GM13976 (cell line): ENCODE measurements at regions not wholly inside any gene's neighbourhood (a gene's known extent, or its start where the extent isn't known, plus 50 kb on each side); places are given as distances from the start of the nearest gene placed in this dataset.

Source experiments
- DNase-seq: peaks from one replicate; pipeline ENCODE4 v3.0.0; 2012; ENCODE audit warnings: low spot score
- CTCF ChIP-seq: IDR thresholded peaks from 2 replicates; pipeline ENCODE4 v1.5.1; 2012; ENCODE audit warnings: borderline replicate concordance, mild to moderate bottlenecking; ENCODE audit not compliant: insufficient read depth; ENCODE audit errors: extremely low read depth, missing control alignments, control extremely low read depth
- in situ Hi-C: fragments of 300-500 bp; cut with MboI; formaldehyde crosslinking; loops from one replicate; pipeline ENCODE4 v1.12.0; 2022; ENCODE audit warnings: low sequenced_read_pairs, mixed read lengths, inconsistent platforms; ENCODE audit not compliant: unreplicated experiment

DNA sequence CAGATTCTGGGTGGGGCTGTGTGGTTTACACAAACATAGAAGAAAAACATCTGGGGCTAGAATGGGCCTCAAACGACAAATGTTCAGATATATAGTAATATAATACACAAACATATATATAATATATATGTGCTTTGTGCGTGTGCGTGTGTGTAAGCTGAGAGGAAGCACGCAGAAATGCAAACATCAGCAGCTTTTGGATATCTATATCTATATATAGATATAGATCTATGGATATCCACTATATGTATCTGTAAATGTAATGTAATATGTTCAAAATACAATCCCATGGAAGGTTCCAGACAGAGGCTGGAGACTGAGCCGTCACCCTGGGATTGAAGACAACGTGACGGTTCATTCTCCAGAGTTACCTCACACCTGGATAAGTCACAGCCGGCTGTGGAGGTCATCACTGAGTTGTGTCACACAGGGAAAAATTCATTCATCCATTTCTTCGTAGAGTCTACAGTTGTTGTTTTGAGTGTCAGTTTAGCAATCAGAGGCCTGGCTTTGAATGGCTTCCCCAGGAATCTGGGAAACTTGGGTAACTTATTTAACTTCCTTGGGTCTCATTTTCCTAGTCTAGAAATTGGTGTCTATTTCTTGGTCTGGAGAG, 123.0 kb upstream of the CPEB4 start:
- in situ Hi-C loops, result no loop called here
- DNase-seq, result no peak
- no peak for TF ChIP-seq CTCF

GRCh38 chr5:173765661-173766060, 122.5 kb upstream of the CPEB4 start:
- DNase-seq, result no peak
- in situ Hi-C loops, result no loop called here
- TF ChIP-seq CTCF, result no peak

- DNase-seq, result no peak
- TF ChIP-seq CTCF, result no peak
- in situ Hi-C loops, result no loop called here
These were observed 120.4 kb upstream of the CPEB4 start for GRCh38 chr5:173767574-173768266.

- in situ Hi-C loops, result no loop called here
These were observed 119.8 kb upstream of the CPEB4 start for GRCh38 chr5:173768267-173768806.

DNA sequence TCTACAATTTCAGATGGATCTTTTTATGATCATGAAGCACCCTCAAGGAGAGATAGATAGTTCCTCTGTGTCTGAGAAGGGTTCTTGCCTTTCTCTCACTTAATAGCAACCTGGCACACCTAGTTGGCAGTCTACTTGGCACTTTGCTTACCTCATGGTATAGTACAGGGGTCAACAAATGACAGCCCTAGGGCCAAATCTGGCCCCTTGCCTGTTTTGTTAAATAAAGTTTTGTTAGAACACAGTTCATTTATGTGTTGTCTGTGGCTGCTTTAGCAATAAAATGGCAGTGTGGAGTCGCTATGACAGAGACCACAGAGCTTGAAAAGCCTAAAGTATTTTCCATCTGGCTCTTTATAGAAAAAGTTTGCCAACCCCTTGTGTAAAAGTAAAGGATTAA, 119.3 kb upstream of the CPEB4 start:
- no peak for DNase-seq
- TF ChIP-seq CTCF, result no peak
- in situ Hi-C loops, result no loop called here

More at GRCh38 chr5:173768267-173768806, 119.8 kb upstream of the CPEB4 start:
- no peak for TF ChIP-seq CTCF
- DNase-seq, result no peak

DNA sequence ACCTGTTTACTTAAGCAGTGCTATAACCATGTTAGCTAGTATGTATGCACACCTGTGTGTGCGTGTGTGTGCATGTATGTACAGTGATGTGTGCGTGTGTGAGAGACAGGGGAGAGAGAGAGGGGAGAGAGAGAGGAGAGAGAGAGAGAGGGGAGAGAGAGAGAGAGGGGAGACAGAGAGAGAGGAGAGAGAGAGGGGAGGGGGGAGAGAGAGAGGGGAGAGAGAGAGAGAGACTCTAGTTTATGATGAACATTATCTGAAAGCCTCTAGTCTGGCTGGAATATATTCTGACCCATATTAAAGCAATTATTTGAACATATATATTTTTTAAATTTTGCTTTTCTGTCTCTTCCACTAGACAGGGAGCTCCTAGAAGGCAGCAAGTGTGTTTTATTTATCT, 117.5 kb upstream of the CPEB4 start:
- no peak for TF ChIP-seq CTCF
- in situ Hi-C loops, result no loop called here

More for the DNA sequence above, 117.5 kb upstream of the CPEB4 start:
- DNase-seq, result no peak
